H9 (cell line): ENCODE measurements at regions not wholly inside any gene's neighbourhood (a gene's known extent, or its start where the extent isn't known, plus 50 kb on each side); places are given as distances from the start of the nearest gene placed in this dataset.

Experiments used
- DNase-seq: peaks from one replicate; pipeline ENCODE4 v3.0.0-alpha.2; 2017
- H2AFZ ChIP-seq: one replicate; pipeline ENCODE4 v1.6.1; 2013; ENCODE audit warnings: mild to moderate bottlenecking, low read length, control low read depth, moderate library complexity
- H2AK5ac ChIP-seq: 2 replicates; pipeline ENCODE4 v1.6.1; 2013; ENCODE audit warnings: low read length, control low read depth, mixed read lengths; ENCODE audit not compliant: insufficient read length
- H2BK120ac ChIP-seq: one replicate; pipeline ENCODE4 v1.6.1; 2013; ENCODE audit warnings: low read depth, mild to moderate bottlenecking, low read length, control low read depth, inconsistent platforms; ENCODE audit not compliant: poor library complexity, severe bottlenecking
- H2BK12ac ChIP-seq: 2 replicates; pipeline ENCODE4 v1.6.1; 2013; ENCODE audit warnings: low read length, control low read depth, mixed read lengths, low read depth; ENCODE audit not compliant: insufficient read length
- H2BK15ac ChIP-seq: 2 replicates; pipeline ENCODE4 v1.6.1; 2013; ENCODE audit warnings: low read depth, low read length, control low read depth
- H2BK20ac ChIP-seq: one replicate; pipeline ENCODE4 v1.6.1; 2013; ENCODE audit warnings: low read depth, mild to moderate bottlenecking, low read length, control low read depth, inconsistent platforms; ENCODE audit not compliant: poor library complexity, severe bottlenecking
- H2BK5ac ChIP-seq: 2 replicates; pipeline ENCODE4 v1.6.1; 2013; ENCODE audit warnings: low read length, control low read depth, mixed read lengths; ENCODE audit not compliant: insufficient read length
- H3K14ac ChIP-seq: 2 replicates; pipeline ENCODE4 v1.6.1; 2013; ENCODE audit warnings: low read length, control low read depth; ENCODE audit not compliant: insufficient read depth
- H3K18ac ChIP-seq: 2 replicates; pipeline ENCODE4 v1.6.1; 2013; ENCODE audit warnings: low read depth, mild to moderate bottlenecking, mixed read lengths, low read length, control low read depth; ENCODE audit not compliant: insufficient read length
- H3K23ac ChIP-seq: 2 replicates; pipeline ENCODE4 v1.6.1; 2013; ENCODE audit warnings: low read length, control low read depth, mixed read lengths, low read depth; ENCODE audit not compliant: insufficient read length
- H3K23me2 ChIP-seq: 2 replicates; pipeline ENCODE4 v1.6.1; 2013; ENCODE audit warnings: low read depth, mild to moderate bottlenecking, mixed read lengths, low read length, control low read depth; ENCODE audit not compliant: insufficient read length, poor library complexity, severe bottlenecking
- H3K27ac ChIP-seq: 2 replicates; pipeline ENCODE4 v1.5.1; 2013; ENCODE audit warnings: low read length, control low read depth, mixed read lengths, low read depth; ENCODE audit not compliant: insufficient read length
- H3K27me3 ChIP-seq: 2 replicates; pipeline ENCODE4 v1.6.1; 2013; ENCODE audit warnings: low read length, control low read depth, inconsistent platforms; ENCODE audit not compliant: insufficient read depth
- H3K4ac ChIP-seq: 2 replicates; pipeline ENCODE4 v1.6.1; 2013; ENCODE audit warnings: low read depth, mild to moderate bottlenecking, control low read depth, inconsistent platforms, low read length, moderate library complexity
- H3K4me1 ChIP-seq: 2 replicates; pipeline ENCODE4 v1.6.1; 2013; ENCODE audit warnings: low read length, control low read depth, inconsistent platforms; ENCODE audit not compliant: insufficient read depth
- H3K4me2 ChIP-seq: 2 replicates; pipeline ENCODE4 v1.6.1; 2013; ENCODE audit warnings: low read length, control low read depth, mixed read lengths; ENCODE audit not compliant: insufficient read length, insufficient read depth
- H3K56ac ChIP-seq: 2 replicates; pipeline ENCODE4 v1.6.1; 2013; ENCODE audit warnings: low read depth, mild to moderate bottlenecking, mixed read lengths, low read length, control low read depth; ENCODE audit not compliant: insufficient read length
- H3K79me1 ChIP-seq: 2 replicates; pipeline ENCODE4 v1.6.1; 2013; ENCODE audit warnings: low read depth, mild to moderate bottlenecking, moderate library complexity, low read length, control low read depth, inconsistent platforms; ENCODE audit not compliant: insufficient read depth, poor library complexity, severe bottlenecking
- H3K79me2 ChIP-seq: 2 replicates; pipeline ENCODE4 v1.6.1; 2013; ENCODE audit warnings: low read length, control low read depth, inconsistent platforms; ENCODE audit not compliant: insufficient read depth
- H3K9ac ChIP-seq: 2 replicates; pipeline ENCODE4 v1.6.1; 2013; ENCODE audit warnings: low read length, control low read depth, mixed read lengths; ENCODE audit not compliant: insufficient read length; ENCODE audit errors: extremely low read depth
- H3K9me3 ChIP-seq: one replicate; pipeline ENCODE4 v1.6.1; 2013; ENCODE audit warnings: low read depth, low read length, inconsistent platforms; ENCODE audit not compliant: control insufficient read depth
- H3T11ph ChIP-seq: one replicate; pipeline ENCODE4 v1.6.1; 2013; ENCODE audit warnings: mild to moderate bottlenecking, low read length, control low read depth, inconsistent platforms
- H4K20me1 ChIP-seq: one replicate; pipeline ENCODE4 v1.6.1; 2013; ENCODE audit not compliant: control insufficient read depth, insufficient read length, insufficient read depth
- H4K5ac ChIP-seq: 2 replicates; pipeline ENCODE4 v1.6.1; 2013; ENCODE audit warnings: low read depth, mild to moderate bottlenecking, mixed read lengths, low read length, control low read depth; ENCODE audit not compliant: insufficient read length
- H4K8ac ChIP-seq: replicated peaks from 2 replicates; pipeline ENCODE4 v1.6.1; 2013; ENCODE audit warnings: low read length, control low read depth, mixed read lengths, low read depth; ENCODE audit not compliant: insufficient read length
- H4K91ac ChIP-seq: 2 replicates; pipeline ENCODE4 v1.6.1; 2013; ENCODE audit warnings: low read depth, mild to moderate bottlenecking, moderate library complexity, mixed read lengths, low read length, control low read depth; ENCODE audit not compliant: insufficient read length
- H3K27ac Mint-ChIP-seq, 3 experiments: 2 replicates in 2 of 3; 3 replicates in 1 of 3; pipeline ENCODE4 v1.8.0; 2020 to 2021; ENCODE audit warnings: mixed read lengths in 3 of 3, mild to moderate bottlenecking in 1 of 3, moderate library complexity in 1 of 3
- H3K27me3 Mint-ChIP-seq: 2 replicates; pipeline ENCODE4 v1.8.0; 2021; ENCODE audit warnings: low read depth, mild to moderate bottlenecking, moderate library complexity, mixed read lengths
- H3K36me3 Mint-ChIP-seq, 3 experiments: 2 replicates in 2 of 3; 3 replicates in 1 of 3; pipeline ENCODE4 v1.8.0; 2020 to 2021; ENCODE audit warnings: low read depth in 3 of 3, mixed read lengths in 3 of 3; ENCODE audit not compliant: insufficient read depth in 1 of 3
- H3K4me1 Mint-ChIP-seq, 2 experiments: 2 replicates each; pipeline ENCODE4 v1.8.0; 2020; ENCODE audit warnings: mixed read lengths in 2 of 2
- H3K4me3 Mint-ChIP-seq, 2 experiments: 2 replicates in 1 of 2; 3 replicates in 1 of 2; pipeline ENCODE4 v1.8.0; 2020 to 2021; ENCODE audit warnings: mild to moderate bottlenecking in 2 of 2, mixed read lengths in 2 of 2, moderate library complexity in 1 of 2
- H3K9me3 Mint-ChIP-seq, 2 experiments: 2 replicates in 1 of 2; 3 replicates in 1 of 2; pipeline ENCODE4 v1.8.0; 2020; ENCODE audit warnings: mild to moderate bottlenecking in 2 of 2, mixed read lengths in 2 of 2, moderate library complexity in 1 of 2
- CTCF ChIP-seq: fragments of 200-600 bp; sonication (generic); conservative IDR thresholded peaks from 3 replicates; pipeline ENCODE4 v1.8.0; 2021; ENCODE audit warnings: antibody characterized with exemption, mild to moderate bottlenecking
- WGBS: extraction: QIAGEN DNeasy Blood & Tissue Kit; methylation state at CpG from one replicate; pipeline ENCODE4 v1.1.7; 2013; ENCODE audit warnings: missing lambda C conversion rate, low lambda C conversion rate, mixed read lengths; ENCODE audit not compliant: insufficient read length; ENCODE audit errors: extremely low coverage; 5-methylcytosine and 5-hydroxymethylcytosine counted together

DNA sequence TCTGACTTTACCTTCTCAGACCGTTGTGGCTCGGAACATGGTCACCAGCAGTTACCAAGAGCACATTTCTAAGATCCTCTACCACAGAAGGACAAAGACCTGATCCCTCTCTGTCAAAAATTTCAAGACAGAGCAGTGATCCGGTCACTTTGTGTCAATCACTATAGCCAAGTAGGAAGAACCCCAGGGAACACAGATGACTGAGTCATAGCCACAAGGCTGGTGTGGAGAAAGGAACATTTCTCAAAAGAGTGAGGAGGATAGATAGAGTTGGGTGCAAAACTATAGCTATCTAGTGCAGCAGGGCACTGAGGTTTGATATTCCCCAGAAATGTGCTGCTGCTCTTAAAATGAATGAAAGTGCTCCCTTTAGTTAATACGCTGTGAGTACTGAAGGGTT lies 130.7 kb upstream of the SMIM23 start:
- Histone ChIP-seq H2AK5ac (no peak overlapping the region), H3K79me2 (no peaks in the 10 kb centered on the region), H2AFZ (no peak overlapping the region), H2BK120ac (no peak overlapping the region), H4K91ac (no peak overlapping the region), H2BK12ac (no peak overlapping the region), H3K4me1 (no peaks in the 10 kb centered on the region), H4K20me1 (no peaks in the 10 kb centered on the region), H3K9me3 (no peaks in the 10 kb centered on the region), H3K56ac (no peak overlapping the region), H3K23ac (no peak overlapping the region), H4K8ac (no peak overlapping the region), H3K4me2 (no peak overlapping the region), H2BK20ac (no peak overlapping the region), H3K23me2 (no peaks in the 10 kb centered on the region), H3K79me1 (no peaks in the 10 kb centered on the region), H3T11ph (no peak overlapping the region), H3K27me3 (no peaks in the 10 kb centered on the region), H3K27ac (no peak overlapping the region), H4K5ac (no peak overlapping the region), H3K4ac (no peak overlapping the region), H3K18ac (no peak overlapping the region), H2BK15ac (no peak overlapping the region), H3K9ac (no peak overlapping the region), H3K14ac (no peak overlapping the region), H2BK5ac (no peak overlapping the region)
- Mint-ChIP-seq H3K4me3 (no peak overlapping the region), H3K36me3 (peaks cover 0 to 7% (median 0%) of the 10 kb centered on the region in 3 experiments; a peak in 4 of 7 replicates), H3K27me3 (no peaks in the 10 kb centered on the region; the same call in 1 of the 2 replicates), H3K9me3 (peaks cover 7% of the 10 kb centered on the region in 2 experiments), H3K4me1 (peaks cover 0 to 7% of the 10 kb centered on the region in 2 experiments; a peak in 2 of 4 replicates), H3K27ac (no peak overlapping the region)
- WGBS = no CpG with 5 or more reads among the region's 4 CpGs
- no peak for DNase-seq
- no peak for TF ChIP-seq CTCF
